Naive B cell (primary cell): ENCODE measurements at regions not wholly inside any gene's neighbourhood (a gene's known extent, or its start where the extent isn't known, plus 50 kb on each side); places are given as distances from the start of the nearest gene placed in this dataset.

Experiments
- ATAC-seq, 2 donors: fragments of 150-1000 bp; cut with Tn5 transposase; 2 replicates each; pipeline ENCODE4 v1.10.0; 2021; ENCODE audit warnings: low read depth in 2 of 2, mild to moderate bottlenecking in 2 of 2, moderate library complexity in 2 of 2
- DNase-seq: peaks from one replicate; pipeline ENCODE4 v3.0.0; 2022
- H3K27ac Mint-ChIP-seq, 6 donors: one replicate each; pipeline ENCODE4 v1.8.0; 2020 to 2022; ENCODE audit warnings: mild to moderate bottlenecking in 6 of 6, mixed read lengths in 6 of 6, moderate library complexity in 5 of 6, inconsistent platforms in 2 of 6
- H3K27me3 Mint-ChIP-seq, 3 donors: one replicate each; pipeline ENCODE4 v1.8.0; 2021 to 2022; ENCODE audit warnings: mixed read lengths in 3 of 3, mild to moderate bottlenecking in 1 of 3
- H3K36me3 Mint-ChIP-seq, 2 donors: one replicate each; pipeline ENCODE4 v1.8.0; 2020 to 2022; ENCODE audit warnings: mixed read lengths in 2 of 2, inconsistent platforms in 1 of 2, mild to moderate bottlenecking in 1 of 2
- H3K4me1 Mint-ChIP-seq, 3 donors: one replicate each; pipeline ENCODE4 v1.8.0; 2020 to 2022; ENCODE audit warnings: mixed read lengths in 3 of 3, inconsistent platforms in 1 of 3, mild to moderate bottlenecking in 1 of 3, moderate library complexity in 1 of 3
- H3K4me3 Mint-ChIP-seq, 8 donors: one replicate each; pipeline ENCODE4 v1.8.0; 2020 to 2022; ENCODE audit warnings: mild to moderate bottlenecking in 8 of 8, mixed read lengths in 8 of 8, moderate library complexity in 8 of 8, inconsistent platforms in 2 of 8
- H3K9me3 Mint-ChIP-seq, 7 donors: one replicate each; pipeline ENCODE4 v1.8.0; 2020 to 2022; ENCODE audit warnings: mixed read lengths in 7 of 7, mild to moderate bottlenecking in 5 of 7, inconsistent platforms in 2 of 7, moderate library complexity in 1 of 7

- Mint-ChIP-seq H3K4me1 (no peaks in the 10 kb centered on the region), H3K27ac (no peak overlapping the region), H3K4me3 (no peak overlapping the region), H3K36me3 (no peaks in the 10 kb centered on the region), H3K9me3 (peaks cover 0 to 10% (median 0%) of the 10 kb centered on the region in 7 donors), H3K27me3 (peaks cover 0 to 4% (median 0%) of the 10 kb centered on the region in 3 donors)
- no peak for ATAC-seq
- DNase-seq, result no peak
These were observed 1149.2 kb upstream of the CELF2 start for GRCh38 chr10:9868499-9868898.

DNA sequence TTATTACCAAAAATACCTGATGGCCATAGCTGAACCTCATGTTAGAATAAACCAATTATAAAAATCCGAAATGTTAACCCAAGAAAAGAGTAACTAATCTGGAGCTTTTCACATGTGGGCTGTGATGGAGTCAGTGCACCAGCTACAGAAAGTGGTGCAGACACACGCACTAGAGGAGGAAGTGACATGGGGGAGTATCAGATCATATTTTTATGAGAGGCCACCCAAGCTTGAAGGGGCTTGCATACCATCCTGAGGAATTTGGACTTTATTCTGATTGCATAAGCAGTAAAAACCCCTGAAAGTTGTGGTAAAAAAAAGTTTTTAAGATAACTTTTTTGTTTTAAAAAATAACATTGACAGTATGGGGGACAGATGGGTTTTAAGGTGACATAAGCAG is 1148.5 kb upstream of the CELF2 start:
- Mint-ChIP-seq H3K27ac (peak overlapping the region in 1 of 6 donors; percentile 9), H3K4me3 (no peak overlapping the region), H3K27me3 (peaks cover 0 to 4% (median 0%) of the 10 kb centered on the region in 3 donors), H3K4me1 (no peaks in the 10 kb centered on the region), H3K36me3 (no peaks in the 10 kb centered on the region), H3K9me3 (peaks cover 0 to 10% (median 0%) of the 10 kb centered on the region in 7 donors)
- DNase-seq (no peak), ATAC-seq (no peak)

GRCh38 chr10:9869606-9870176 is 1148.0 kb upstream of the CELF2 start:
- Mint-ChIP-seq H3K4me1 (no peaks in the 10 kb centered on the region), H3K4me3 (no peak overlapping the region), H3K9me3 (peaks cover 0 to 10% (median 0%) of the 10 kb centered on the region in 7 donors), H3K27ac (peak overlapping the region in 1 of 6 donors; percentile 9), H3K27me3 (peaks cover 0 to 4% (median 0%) of the 10 kb centered on the region in 3 donors), H3K36me3 (no peaks in the 10 kb centered on the region)
- DNase-seq, result no peak
- ATAC-seq, result no peak

DNA sequence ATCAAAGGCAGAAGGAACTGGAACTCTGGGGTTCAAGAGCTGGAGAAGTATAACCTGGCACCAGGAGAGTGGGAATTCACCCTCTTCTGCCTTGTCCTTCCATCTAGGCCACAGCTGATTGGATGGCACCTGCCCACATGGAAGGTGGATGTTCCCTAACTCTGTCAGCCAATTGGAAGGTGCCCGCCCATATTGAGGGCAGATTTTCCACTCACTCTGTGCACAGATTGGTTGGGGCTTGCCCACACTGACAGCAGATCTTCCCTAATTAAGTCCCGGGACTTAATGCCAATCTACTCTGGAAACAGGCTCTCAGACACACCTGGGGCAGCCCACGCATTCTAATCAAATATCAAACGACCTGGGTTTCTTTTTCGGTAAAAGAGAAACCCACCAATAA is 1142.3 kb upstream of the CELF2 start:
- peaks cover 0 to 2% (median 0%) of the 10 kb centered on the region in 7 donors for H3K9me3 Mint-ChIP-seq
- no peak overlapping the region for H3K4me3 Mint-ChIP-seq
- ATAC-seq (no peak), DNase-seq (no peak)
- no peaks in the 10 kb centered on the region for H3K4me1 Mint-ChIP-seq
- H3K27me3 Mint-ChIP-seq, result peaks cover 0 to 4% (median 0%) of the 10 kb centered on the region in 3 donors
- no peak overlapping the region for H3K27ac Mint-ChIP-seq
- H3K36me3 Mint-ChIP-seq, result no peaks in the 10 kb centered on the region

DNA sequence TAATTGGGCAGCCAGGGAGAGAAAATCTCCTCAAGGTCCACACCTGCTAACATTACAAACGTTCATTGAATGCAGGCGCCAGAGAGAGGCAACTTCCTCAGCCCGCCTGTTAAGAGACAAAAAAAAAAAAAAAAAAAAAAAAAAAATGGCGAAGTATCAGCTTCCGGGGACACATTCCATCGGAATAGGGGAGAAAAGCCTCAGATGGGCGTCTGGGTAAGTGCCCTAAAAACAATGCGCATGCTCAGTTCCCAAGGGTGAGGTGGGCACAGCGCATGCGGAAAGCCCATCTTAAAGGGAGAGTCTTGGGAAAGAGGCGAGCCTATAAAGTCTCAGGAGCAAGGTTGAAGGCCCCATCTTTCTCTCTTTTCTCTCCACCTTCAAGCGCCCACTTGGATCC is 1139.7 kb upstream of the CELF2 start:
- Mint-ChIP-seq H3K4me1 (no peaks in the 10 kb centered on the region), H3K9me3 (peaks cover 0 to 4% (median 3%) of the 10 kb centered on the region in 7 donors), H3K36me3 (no peaks in the 10 kb centered on the region), H3K4me3 (no peak overlapping the region), H3K27ac (no peak overlapping the region), H3K27me3 (no peaks in the 10 kb centered on the region)
- ATAC-seq, result no peak
- DNase-seq, result no peak

GRCh38 chr10:9878383-9878782 is 1139.3 kb upstream of the CELF2 start:
- no peak overlapping the region for H3K27ac Mint-ChIP-seq
- H3K27me3 Mint-ChIP-seq, result no peaks in the 10 kb centered on the region
- no peaks in the 10 kb centered on the region for H3K4me1 Mint-ChIP-seq
- peaks cover 2 to 5% (median 3%) of the 10 kb centered on the region in 7 donors for H3K9me3 Mint-ChIP-seq
- DNase-seq, result no peak
- no peaks in the 10 kb centered on the region for H3K36me3 Mint-ChIP-seq
- no peak overlapping the region for H3K4me3 Mint-ChIP-seq
- ATAC-seq, result no peak

DNA sequence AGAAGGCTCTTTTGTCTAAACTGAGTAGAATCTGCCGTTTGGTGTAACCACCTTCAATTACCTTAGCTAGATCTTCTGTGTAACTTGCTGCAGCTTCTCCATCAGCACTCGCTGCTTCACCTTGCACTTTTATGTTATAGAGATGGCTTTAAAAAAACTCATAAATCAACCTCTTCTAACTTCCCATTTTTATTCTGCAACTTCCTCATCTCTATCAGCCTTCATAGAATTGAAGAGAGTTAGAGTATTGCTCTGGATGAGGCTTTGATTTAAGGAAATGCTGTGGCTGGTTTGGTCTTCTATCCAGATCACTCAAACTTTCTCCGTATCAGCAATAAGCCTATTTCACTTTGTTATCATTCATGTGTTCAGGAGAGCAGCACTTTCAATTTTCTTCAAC is 1131.9 kb upstream of the CELF2 start:
- ATAC-seq (no peak), DNase-seq (no peak)
- H3K36me3 Mint-ChIP-seq, result no peaks in the 10 kb centered on the region

GRCh38 chr10:9886772-9887171 is 1130.9 kb upstream of the CELF2 start:
- ATAC-seq (no peak), DNase-seq (no peak)
- Mint-ChIP-seq H3K27ac (no peak overlapping the region), H3K36me3 (no peaks in the 10 kb centered on the region), H3K4me1 (no peaks in the 10 kb centered on the region), H3K4me3 (no peak overlapping the region), H3K27me3 (peaks cover 0 to 7% (median 0%) of the 10 kb centered on the region in 3 donors), H3K9me3 (peaks cover 2 to 14% (median 4%) of the 10 kb centered on the region in 7 donors)

More for the DNA sequence above, 1131.9 kb upstream of the CELF2 start:
- Mint-ChIP-seq H3K4me1 (no peaks in the 10 kb centered on the region), H3K4me3 (no peak overlapping the region), H3K27me3 (peaks cover 0 to 7% (median 0%) of the 10 kb centered on the region in 3 donors), H3K27ac (no peak overlapping the region), H3K9me3 (peaks cover 2 to 10% (median 4%) of the 10 kb centered on the region in 7 donors)

- no peak for ATAC-seq
These were observed 1122.2 kb upstream of the CELF2 start for GRCh38 chr10:9895453-9895852.

DNA sequence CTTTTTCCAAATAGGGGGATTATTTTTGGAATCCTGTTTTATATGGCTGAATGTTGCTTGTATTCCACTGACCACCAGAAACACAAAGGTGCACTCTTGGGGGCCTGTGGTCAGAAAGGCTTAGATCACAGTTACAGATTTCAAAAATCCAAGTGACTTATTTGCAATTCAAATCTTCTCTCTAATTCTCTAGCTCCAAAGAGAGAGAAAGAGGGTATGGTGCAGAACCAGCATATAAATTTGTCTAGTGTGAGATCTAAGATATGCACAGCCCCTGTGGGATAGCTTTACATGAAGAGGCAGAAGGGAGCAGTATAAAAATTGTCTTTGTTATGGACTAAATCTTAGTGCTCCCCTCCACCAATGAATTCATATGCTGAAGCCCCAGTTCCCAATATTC is 1121.7 kb upstream of the CELF2 start:
- Mint-ChIP-seq H3K4me3 (no peak overlapping the region), H3K36me3 (no peaks in the 10 kb centered on the region), H3K27me3 (peaks cover 0 to 10% (median 0%) of the 10 kb centered on the region in 3 donors), H3K27ac (no peak overlapping the region), H3K9me3 (peaks cover 0 to 16% (median 3%) of the 10 kb centered on the region in 7 donors), H3K4me1 (peaks cover 0 to 5% (median 0%) of the 10 kb centered on the region in 3 donors)
- ATAC-seq (no peak), DNase-seq (no peak)

More at GRCh38 chr10:9895453-9895852, 1122.2 kb upstream of the CELF2 start:
- Mint-ChIP-seq H3K27ac (no peak overlapping the region), H3K4me3 (no peak overlapping the region), H3K4me1 (peaks cover 0 to 5% (median 0%) of the 10 kb centered on the region in 3 donors), H3K27me3 (peaks cover 0 to 10% (median 0%) of the 10 kb centered on the region in 3 donors), H3K36me3 (no peaks in the 10 kb centered on the region), H3K9me3 (peaks cover 0 to 16% (median 2%) of the 10 kb centered on the region in 7 donors)
- no peak for DNase-seq

- DNase-seq, result no peak
- Mint-ChIP-seq H3K27ac (no peak overlapping the region), H3K4me3 (no peak overlapping the region), H3K36me3 (no peaks in the 10 kb centered on the region), H3K27me3 (no peaks in the 10 kb centered on the region), H3K4me1 (peaks cover 0 to 5% (median 0%) of the 10 kb centered on the region in 3 donors), H3K9me3 (peaks cover 0 to 2% (median 0%) of the 10 kb centered on the region in 7 donors)
- no peak for ATAC-seq
These were observed 1118.9 kb upstream of the CELF2 start for GRCh38 chr10:9898633-9899395.

GRCh38 chr10:9900751-9901150 is 1116.9 kb upstream of the CELF2 start:
- Mint-ChIP-seq H3K4me3 (no peak overlapping the region), H3K9me3 (peaks cover 0 to 2% (median 0%) of the 10 kb centered on the region in 7 donors), H3K4me1 (no peaks in the 10 kb centered on the region)

DNA sequence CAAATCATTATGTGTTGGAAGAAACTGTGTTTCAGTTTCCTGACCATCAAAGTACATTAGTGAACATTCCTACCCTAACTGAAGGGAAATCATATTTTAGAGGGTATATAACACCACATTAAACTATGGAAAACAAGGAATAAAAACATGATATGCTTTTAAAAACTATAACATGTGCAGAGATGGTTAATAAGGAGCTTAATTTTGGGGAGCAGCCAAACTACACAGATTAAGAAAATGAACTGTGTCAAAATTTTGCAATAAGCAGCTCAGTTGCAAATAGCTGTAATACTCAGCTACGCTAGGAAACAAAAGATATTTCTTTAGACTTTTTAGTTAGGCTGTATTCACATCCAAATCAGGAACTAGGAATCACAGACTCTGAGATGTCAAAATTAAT is 1115.7 kb upstream of the CELF2 start:
- Mint-ChIP-seq H3K4me3 (no peak overlapping the region), H3K4me1 (no peaks in the 10 kb centered on the region), H3K27ac (no peak overlapping the region), H3K36me3 (no peaks in the 10 kb centered on the region), H3K9me3 (peaks cover 0 to 3% (median 0%) of the 10 kb centered on the region in 7 donors), H3K27me3 (no peaks in the 10 kb centered on the region)
- DNase-seq (no peak), ATAC-seq (no peak)

More at GRCh38 chr10:9900751-9901150, 1116.9 kb upstream of the CELF2 start:
- ATAC-seq (no peak), DNase-seq (no peak)
- Mint-ChIP-seq H3K27me3 (no peaks in the 10 kb centered on the region), H3K27ac (no peak overlapping the region), H3K36me3 (no peaks in the 10 kb centered on the region)

- H3K27me3 Mint-ChIP-seq, result no peaks in the 10 kb centered on the region
- H3K27ac Mint-ChIP-seq, result no peak overlapping the region
These were observed 1107.2 kb upstream of the CELF2 start for GRCh38 chr10:9910446-9910845.

More at GRCh38 chr10:9910446-9910845, 1107.2 kb upstream of the CELF2 start:
- DNase-seq, result no peak
- H3K4me3 Mint-ChIP-seq, result no peak overlapping the region
- H3K4me1 Mint-ChIP-seq, result no peaks in the 10 kb centered on the region
- peaks cover 0 to 8% (median 4%) of the 10 kb centered on the region in 7 donors for H3K9me3 Mint-ChIP-seq
- ATAC-seq, result no peak
- no peaks in the 10 kb centered on the region for H3K36me3 Mint-ChIP-seq
